ENCODE measurements at regions not wholly inside any gene's neighbourhood (a gene's known extent, or its start where the extent isn't known, plus 50 kb on each side); places are given as distances from the start of the nearest gene placed in this dataset.

DNA sequence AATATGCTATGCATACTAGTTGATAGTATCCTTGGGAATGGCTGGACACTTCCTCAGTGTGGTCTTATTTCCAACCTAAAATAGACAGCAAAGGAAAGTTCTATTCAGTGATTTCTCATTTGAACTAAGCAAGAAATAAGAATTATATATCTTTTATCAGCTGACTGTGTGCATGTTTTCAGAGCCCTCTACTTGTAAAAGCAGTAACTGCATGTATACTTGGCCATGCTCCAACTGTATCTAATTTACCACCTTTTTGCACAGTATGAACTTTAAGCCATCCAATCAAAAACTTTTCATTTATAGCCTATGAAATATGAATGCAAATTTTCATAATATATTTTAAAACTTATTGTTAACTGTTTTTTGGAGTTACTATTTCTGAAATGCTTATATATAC is 136.4 kb upstream of the PCDH9 start:
- TF ChIP-seq ZNF274 (IDR thresholded peaks at IDR 0.05; ENCODE audit: low read depth, low read length) (no peak), YY1 (IDR thresholded peaks at IDR 0.05; ENCODE audit: insufficient read depth, insufficient read length) (no peak), SUZ12 (IDR thresholded peaks at IDR 0.05; ENCODE audit: extremely low read depth, insufficient read depth, insufficient read length) (no peak)
